ENCODE measurements at regions not wholly inside any gene's neighbourhood (a gene's known extent, or its start where the extent isn't known, plus 50 kb on each side); places are given as distances from the start of the nearest gene placed in this dataset.

DNA sequence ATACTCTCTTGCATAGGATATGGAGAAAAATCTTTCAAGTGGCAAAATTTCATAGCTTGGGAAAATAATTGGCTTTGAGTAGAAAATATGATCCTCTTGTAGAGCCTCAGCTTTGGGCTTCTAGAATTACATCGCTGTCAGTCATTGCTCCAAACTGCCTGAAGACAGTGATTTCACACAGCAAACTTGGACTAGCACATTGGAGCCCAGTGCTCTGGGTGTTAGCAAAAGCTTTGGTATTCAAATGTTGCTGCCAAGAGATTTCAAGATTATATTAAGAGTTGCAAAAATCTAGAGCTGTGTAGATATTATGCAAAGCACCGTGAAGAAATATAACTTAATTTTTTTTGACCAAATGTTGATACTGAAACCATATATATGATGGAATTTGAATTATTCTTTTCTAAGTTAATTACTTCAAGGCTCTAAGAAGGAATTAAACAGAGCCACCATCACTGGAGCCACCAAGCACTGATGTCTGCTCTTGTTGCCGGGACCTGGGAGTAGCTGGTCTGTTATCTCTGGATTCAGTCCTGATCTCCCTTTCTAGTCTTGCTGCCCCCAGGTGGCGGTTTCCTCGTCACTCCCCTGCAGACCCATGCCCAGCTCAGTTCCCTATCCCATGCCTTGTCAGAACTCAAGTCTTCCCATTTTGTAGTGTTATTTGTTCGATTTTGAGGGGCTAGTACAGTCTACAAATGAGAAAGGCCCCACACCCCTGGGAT, 260.7 kb upstream of the SFRP2 start:
- TF ChIP-seq, protein P1, sequence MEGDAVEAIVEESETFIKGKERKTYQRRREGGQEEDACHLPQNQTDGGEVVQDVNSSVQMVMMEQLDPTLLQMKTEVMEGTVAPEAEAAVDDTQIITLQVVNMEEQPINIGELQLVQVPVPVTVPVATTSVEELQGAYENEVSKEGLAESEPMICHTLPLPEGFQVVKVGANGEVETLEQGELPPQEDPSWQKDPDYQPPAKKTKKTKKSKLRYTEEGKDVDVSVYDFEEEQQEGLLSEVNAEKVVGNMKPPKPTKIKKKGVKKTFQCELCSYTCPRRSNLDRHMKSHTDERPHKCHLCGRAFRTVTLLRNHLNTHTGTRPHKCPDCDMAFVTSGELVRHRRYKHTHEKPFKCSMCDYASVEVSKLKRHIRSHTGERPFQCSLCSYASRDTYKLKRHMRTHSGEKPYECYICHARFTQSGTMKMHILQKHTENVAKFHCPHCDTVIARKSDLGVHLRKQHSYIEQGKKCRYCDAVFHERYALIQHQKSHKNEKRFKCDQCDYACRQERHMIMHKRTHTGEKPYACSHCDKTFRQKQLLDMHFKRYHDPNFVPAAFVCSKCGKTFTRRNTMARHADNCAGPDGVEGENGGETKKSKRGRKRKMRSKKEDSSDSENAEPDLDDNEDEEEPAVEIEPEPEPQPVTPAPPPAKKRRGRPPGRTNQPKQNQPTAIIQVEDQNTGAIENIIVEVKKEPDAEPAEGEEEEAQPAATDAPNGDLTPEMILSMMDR (conservative IDR thresholded peaks at IDR 0.05 in 1 of 2, IDR thresholded peaks at IDR 0.05 in 1 of 2; ENCODE audit: low read depth in 1 of 2, low read length in 2 of 2) = no peak
- no peak for TF ChIP-seq EZH2 (IDR thresholded peaks at IDR 0.05; ENCODE audit: low read length, missing control alignments)
